ENCODE measurements at regions not wholly inside any gene's neighbourhood (a gene's known extent, or its start where the extent isn't known, plus 50 kb on each side); places are given as distances from the start of the nearest gene placed in this dataset.

- TF ChIP-seq KDM1A (IDR thresholded peaks at IDR 0.05; ENCODE audit: borderline replicate concordance, low read length): no peak
- TF ChIP-seq POLR2AphosphoS5 (IDR thresholded peaks at IDR 0.05; ENCODE audit: low read depth, low read length): no peak
- no peak for TF ChIP-seq CREB1 (IDR thresholded peaks at IDR 0.05)
- TF ChIP-seq POLR2A (IDR thresholded peaks at IDR 0.05; ENCODE audit: control extremely low read depth in 1 of 2, low read depth in 2 of 2, low read length in 2 of 2): no peak
- TF ChIP-seq CTCF (IDR thresholded peaks at IDR 0.05; ENCODE audit: control extremely low read depth in 1 of 3, insufficient read depth in 1 of 3, low read depth in 1 of 3, low read length in 3 of 3): no peak
These were observed 386.6 kb downstream of the SEC14L1 start for GRCh38 chr17:77527409-77527808.
